K562 (cell line): ENCODE measurements at regions not wholly inside any gene's neighbourhood (a gene's known extent, or its start where the extent isn't known, plus 50 kb on each side); places are given as distances from the start of the nearest gene placed in this dataset.

Source experiments
- ATAC-seq: fragments of 200-7000 bp; cut with Tn5 transposase; 3 replicates; pipeline ENCODE4 v1.9.1; 2020; ENCODE audit warnings: moderate library complexity
- BruUV-seq: library from RNA; stranded (reverse); fragments of 400-500 nt; replicated peaks from 2 replicates; lab custom pipeline; 2021; lab: Mats Ljungman, UMichigan
- CTCF ChIA-PET: fragments of 300-600 bp; formaldehyde crosslinking; extraction: SDS; loops from one replicate; lab custom pipeline; 2021; ENCODE audit warnings: low intra/inter-chr PET ratio; lab: Yijun Ruan, JAX
- POLR2A ChIA-PET: fragments of 300-600, 350-650 bp; sonication (Branson Sonifier 250); formaldehyde crosslinking; extraction: SDS; loops from one replicate; lab custom pipeline; 2021; ENCODE audit warnings: antibody characterized with exemption, inconsistent platforms; lab: Yijun Ruan, JAX
- DNase-seq, 4 experiments: peaks; one replicate each; pipeline versions ENCODE4 v3.0.0 to v3.0.0-alpha.2; 2011 to 2018; ENCODE audit warnings: low spot score in 3 of 4, mixed read lengths in 3 of 4; ENCODE audit errors: extremely low read depth in 1 of 4
- FAIRE-seq: peaks from 2 replicates; lab custom pipeline; 2011; peaks lifted over from hg19 to GRCh38; lab: Jason Lieb, UNC
- H2AFZ ChIP-seq: 2 replicates; pipeline ENCODE4 v1.6.0; 2011; ENCODE audit warnings: low read depth, low read length, control low read depth, inconsistent platforms
- H3K27ac ChIP-seq: fragments of 200-600 bp; 3 replicates; pipeline ENCODE4 v1.8.0; 2011; ENCODE audit warnings: low read depth, mild to moderate bottlenecking, control low read depth, inconsistent platforms, low read length, moderate library complexity, mixed read lengths; ENCODE audit errors: extremely low read depth
- H3K27me3 ChIP-seq, 2 experiments: fragments of 300-600 bp in 1 of 2; 2 replicates in 1 of 2; 3 replicates in 1 of 2; pipeline versions ENCODE4 v1.6.0 to v1.8.0; 2011; ENCODE audit warnings: inconsistent platforms in 2 of 2, low read length in 2 of 2, mild to moderate bottlenecking in 1 of 2, mixed read lengths in 1 of 2, moderate library complexity in 1 of 2; ENCODE audit not compliant: control insufficient read depth in 2 of 2, insufficient read depth in 2 of 2
- H3K36me3 ChIP-seq: fragments of 300-600 bp; 3 replicates; pipeline ENCODE4 v1.8.0; 2011; ENCODE audit warnings: mild to moderate bottlenecking, low read length, inconsistent platforms; ENCODE audit not compliant: control insufficient read depth, insufficient read depth
- H3K4me1 ChIP-seq, 2 experiments: fragments of 200-600 bp in 1 of 2; replicated peaks in 1 of 2; 2 replicates in 1 of 2; 3 replicates in 1 of 2; pipeline versions ENCODE4 v1.5.1 to v1.8.0; 2011; ENCODE audit warnings: inconsistent platforms in 2 of 2, low read length in 2 of 2, mild to moderate bottlenecking in 1 of 2, mixed read lengths in 1 of 2, moderate library complexity in 1 of 2; ENCODE audit not compliant: control insufficient read depth in 2 of 2, insufficient read depth in 2 of 2
- H3K4me2 ChIP-seq: 2 replicates; pipeline ENCODE4 v1.6.1; 2011; ENCODE audit warnings: low read length, control low read depth, inconsistent platforms, mixed read lengths; ENCODE audit not compliant: insufficient read depth
- H3K4me3 ChIP-seq: fragments of 200-600 bp; sonication (generic), shearing (Covaris generic); 2 replicates; pipeline ENCODE4 v1.5.1; 2016; ENCODE audit warnings: control low read depth, inconsistent platforms
- H3K79me2 ChIP-seq: fragments of 200-600 bp; 3 replicates; pipeline ENCODE4 v1.8.0; 2011; ENCODE audit warnings: low read length, inconsistent platforms; ENCODE audit not compliant: control insufficient read depth, insufficient read depth
- H3K9ac ChIP-seq, 2 experiments: 2 replicates each; pipeline versions ENCODE4 v1.6.0 to v1.6.1; 2011; ENCODE audit warnings: low read depth in 2 of 2, low read length in 2 of 2, control low read depth in 1 of 2, inconsistent platforms in 1 of 2, mild to moderate bottlenecking in 1 of 2, mixed read lengths in 1 of 2; ENCODE audit not compliant: insufficient read depth in 1 of 2
- H3K9me1 ChIP-seq: one replicate; pipeline ENCODE4 v1.6.0; 2011; ENCODE audit warnings: inconsistent platforms, mild to moderate bottlenecking, low read length, moderate library complexity; ENCODE audit not compliant: control insufficient read depth, insufficient read depth
- H3K9me3 ChIP-seq: replicated peaks from 2 replicates; pipeline ENCODE4 v1.5.1; 2011; ENCODE audit warnings: low read depth, low read length, inconsistent platforms; ENCODE audit not compliant: control insufficient read depth, insufficient read depth
- H4K20me1 ChIP-seq: replicated peaks from 2 replicates; pipeline ENCODE4 v1.6.1; 2011; ENCODE audit warnings: low read length, inconsistent platforms, mixed read lengths; ENCODE audit not compliant: control insufficient read depth, insufficient read depth
- CBX5 ChIP-seq: IDR thresholded peaks from 2 replicates; pipeline ENCODE4 v1.6.1; 2014; ENCODE audit warnings: low read depth, borderline replicate concordance
- ELF2 ChIP-seq: fragments of 250-450 bp; sonication (Bioruptor Pico); IDR thresholded peaks from 2 replicates; pipeline ENCODE4 v1.5.0; 2021; ENCODE audit warnings: mild to moderate bottlenecking
- FOXM1 ChIP-seq, 2 experiments: fragments of 450-650 bp in 1 of 2; sonication (generic) in 1 of 2; formaldehyde crosslinking in 1 of 2; IDR thresholded peaks; 2 replicates each; pipeline versions ENCODE4 v1.6.1 to v1.9.0; 2017 to 2022; ENCODE audit warnings: low read depth in 2 of 2, mild to moderate bottlenecking in 2 of 2, missing genetic modification reagents in 1 of 2, moderate library complexity in 1 of 2
- IRF1 ChIP-seq: sonication (generic); formaldehyde crosslinking; IDR thresholded peaks from 2 replicates; pipeline ENCODE4 v1.8.0; 2022; ENCODE audit warnings: missing genetic modification reagents, mild to moderate bottlenecking, borderline replicate concordance
- KDM5B ChIP-seq: fragments of 200-600 bp; sonication (generic); IDR thresholded peaks from 2 replicates; pipeline ENCODE4 v1.6.1; 2012; ENCODE audit warnings: low read depth, mild to moderate bottlenecking, moderate library complexity, low read length, control low read depth, inconsistent platforms; ENCODE audit not compliant: insufficient replicate concordance
- MBD1 ChIP-seq: fragments of 250-450 bp; sonication (Bioruptor Pico); IDR thresholded peaks from 2 replicates; pipeline ENCODE4 v1.8.0; 2022; ENCODE audit warnings: inconsistent platforms
- POLR2G ChIP-seq: fragments of 200-400 bp; formaldehyde crosslinking; IDR thresholded peaks from 2 replicates; pipeline ENCODE4 v1.6.1; 2017; ENCODE audit warnings: low read depth, mild to moderate bottlenecking, antibody characterized with exemption, low read length, moderate library complexity
- SMC3 ChIP-seq: conservative IDR thresholded peaks from 2 replicates; pipeline ENCODE4 v1.6.1; 2011; ENCODE audit warnings: low read depth, low read length, improper control_type of control experiment; ENCODE audit not compliant: insufficient read depth
- WGBS: fragments of 100-300 bp; shearing (Covaris generic); methylation state at CpG from one replicate; pipeline ENCODE4 v1.1.6; 2016; ENCODE audit warnings: low coverage, mixed read lengths; ENCODE audit not compliant: insufficient coverage; ENCODE audit errors: missing lambda C conversion rate; 5-methylcytosine and 5-hydroxymethylcytosine counted together
- in situ Hi-C: fragments of 300-500 bp; cut with MboI; formaldehyde crosslinking; loops from 4 replicates; pipeline ENCODE4 v1.15.0; 2018; ENCODE audit warnings: inconsistent platforms, mixed read lengths
- intact Hi-C: fragments of 100-400 bp; cut with micrococcal nuclease; formaldehyde crosslinking; loops from 2 replicates; pipeline ENCODE4 v1.14.2; 2022
- TF ChIP-seq, protein P1 (sequence below): fragments of 250-450 bp; sonication (Bioruptor Pico); IDR thresholded peaks from 2 replicates; pipeline ENCODE4 v1.8.0; 2022; ENCODE audit warnings: moderate library complexity, mild to moderate bottlenecking, inconsistent platforms

DNA sequence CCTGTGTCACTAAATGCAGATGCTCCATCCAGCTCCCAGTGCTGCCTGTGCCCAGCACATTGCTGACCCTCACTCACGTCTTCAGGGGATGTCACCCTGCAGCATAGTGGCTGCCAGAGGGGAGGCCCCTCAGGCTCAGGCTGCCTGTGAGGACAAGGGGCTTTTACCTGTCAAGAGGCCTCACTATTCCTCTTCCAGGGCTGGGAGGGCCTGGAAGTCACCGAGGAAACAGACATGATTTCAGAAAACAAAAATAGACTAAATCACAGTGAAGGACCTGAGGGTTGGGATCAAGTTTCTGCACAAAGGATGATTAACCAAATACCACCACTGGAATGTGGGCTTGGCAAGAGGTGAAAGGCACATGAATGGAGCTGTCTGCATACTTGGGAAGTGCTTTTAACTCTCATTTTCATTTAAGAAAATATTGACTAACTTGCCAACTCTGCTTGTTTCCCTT lies 1202.3 kb downstream of the BCL11B start:
- no peaks in the 10 kb centered on the region for H3K27me3 ChIP-seq
- no peaks in the 10 kb centered on the region for H3K9me3 ChIP-seq
- FAIRE-seq (no peak), ATAC-seq (no peak), DNase-seq (no peak)
- no peak overlapping the region for H3K27ac ChIP-seq
- H3K4me3 ChIP-seq = no peak overlapping the region
- no peak overlapping the region for H3K4me2 ChIP-seq
- POLR2A ChIA-PET = no interaction called here
- no peaks in the 10 kb centered on the region for H3K36me3 ChIP-seq
- TF ChIP-seq ELF2 (no peak), CBX5 (no peak), KDM5B (no peak), MBD1 (CRISPR knock-in tag) (no peak), IRF1 (CRISPR knock-in tag) (no peak), POLR2G (no peak), SMC3 (no peak), FOXM1 (IDR thresholded peaks at IDR 0.05; ENCODE audit: low read depth) (no peak), FOXM1 (CRISPR knock-in tag; IDR thresholded peaks at IDR 0.05; ENCODE audit: low read depth) (no peak)
- TF ChIP-seq, protein P1, sequence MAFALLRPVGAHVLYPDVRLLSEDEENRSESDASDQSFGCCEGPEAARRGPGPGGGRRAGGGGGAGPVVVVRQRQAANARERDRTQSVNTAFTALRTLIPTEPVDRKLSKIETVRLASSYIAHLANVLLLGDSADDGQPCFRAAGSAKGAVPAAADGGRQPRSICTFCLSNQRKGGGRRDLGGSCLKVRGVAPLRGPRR (CRISPR knock-in tag) = no peak
- no peak overlapping the region for H2AFZ ChIP-seq
- H4K20me1 ChIP-seq = no peaks in the 10 kb centered on the region
- H3K4me1 ChIP-seq = no peaks in the 10 kb centered on the region
- no peak overlapping the region for H3K9ac ChIP-seq
- intact Hi-C loops = no loop called here
- CTCF ChIA-PET = no interaction called here
- in situ Hi-C loops = no loop called here
- H3K79me2 ChIP-seq = no peaks in the 10 kb centered on the region
- 0% methylated on average over 1 of the region's 2 CpGs for WGBS
- no TSS peak for BruUV-seq
- H3K9me1 ChIP-seq = no peaks in the 10 kb centered on the region
